Parathyroid adenoma (tissue), 2 donors: ENCODE measurements at regions not wholly inside any gene's neighbourhood (a gene's known extent, or its start where the extent isn't known, plus 50 kb on each side); places are given as distances from the start of the nearest gene placed in this dataset.

ENCODE experiments used
- H2AFZ ChIP-seq: fragments of 300-600 bp; sonication (generic); one replicate; pipeline ENCODE4 v1.7.0; 2017; ENCODE audit warnings: antibody characterized with exemption, mild to moderate bottlenecking
- H3K27ac ChIP-seq: fragments of 300-600 bp; sonication (generic); one replicate; pipeline ENCODE4 v1.7.0; 2017
- H3K27me3 ChIP-seq: fragments of 300-600 bp; sonication (generic); one replicate; pipeline ENCODE4 v1.7.0; 2017; ENCODE audit warnings: low read length; ENCODE audit not compliant: control insufficient read depth, insufficient read depth
- H3K36me3 ChIP-seq: fragments of 300-600 bp; sonication (generic); one replicate; pipeline ENCODE4 v1.7.0; 2017; ENCODE audit warnings: low read length; ENCODE audit not compliant: control insufficient read depth, insufficient read depth
- H3K4me1 ChIP-seq: fragments of 300-600 bp; sonication (generic); one replicate; pipeline ENCODE4 v1.7.0; 2017; ENCODE audit warnings: control low read depth
- H3K4me2 ChIP-seq: fragments of 300-600 bp; sonication (generic); one replicate; pipeline ENCODE4 v1.7.0; 2017; ENCODE audit warnings: low read length
- H3K4me3 ChIP-seq: fragments of 300-600 bp; sonication (generic); one replicate; pipeline ENCODE4 v1.7.0; 2017; ENCODE audit warnings: low read depth, low read length
- H3K79me2 ChIP-seq: fragments of 300-600 bp; sonication (generic); one replicate; pipeline ENCODE4 v1.7.0; 2017; ENCODE audit warnings: control low read depth
- H3K9ac ChIP-seq: fragments of 300-600 bp; sonication (generic); one replicate; pipeline ENCODE4 v1.7.0; 2017; ENCODE audit warnings: mild to moderate bottlenecking
- H3K9me3 ChIP-seq: fragments of 300-600 bp; sonication (generic); one replicate; pipeline ENCODE4 v1.7.0; 2017; ENCODE audit warnings: low read length; ENCODE audit not compliant: control insufficient read depth
- TF ChIP-seq, protein P1 (sequence below): fragments of 300-600 bp; sonication (generic); IDR thresholded peaks from one replicate; pipeline ENCODE4 v1.7.0; 2017; ENCODE audit warnings: antibody characterized with exemption, mild to moderate bottlenecking
- donor health status: primary hyperparathyroidism.

GRCh38 chr20:11807054-11808048 lies 110.3 kb upstream of the BTBD3 start:
- no peaks in the 10 kb centered on the region for H3K9me3 ChIP-seq
- TF ChIP-seq, protein P1, sequence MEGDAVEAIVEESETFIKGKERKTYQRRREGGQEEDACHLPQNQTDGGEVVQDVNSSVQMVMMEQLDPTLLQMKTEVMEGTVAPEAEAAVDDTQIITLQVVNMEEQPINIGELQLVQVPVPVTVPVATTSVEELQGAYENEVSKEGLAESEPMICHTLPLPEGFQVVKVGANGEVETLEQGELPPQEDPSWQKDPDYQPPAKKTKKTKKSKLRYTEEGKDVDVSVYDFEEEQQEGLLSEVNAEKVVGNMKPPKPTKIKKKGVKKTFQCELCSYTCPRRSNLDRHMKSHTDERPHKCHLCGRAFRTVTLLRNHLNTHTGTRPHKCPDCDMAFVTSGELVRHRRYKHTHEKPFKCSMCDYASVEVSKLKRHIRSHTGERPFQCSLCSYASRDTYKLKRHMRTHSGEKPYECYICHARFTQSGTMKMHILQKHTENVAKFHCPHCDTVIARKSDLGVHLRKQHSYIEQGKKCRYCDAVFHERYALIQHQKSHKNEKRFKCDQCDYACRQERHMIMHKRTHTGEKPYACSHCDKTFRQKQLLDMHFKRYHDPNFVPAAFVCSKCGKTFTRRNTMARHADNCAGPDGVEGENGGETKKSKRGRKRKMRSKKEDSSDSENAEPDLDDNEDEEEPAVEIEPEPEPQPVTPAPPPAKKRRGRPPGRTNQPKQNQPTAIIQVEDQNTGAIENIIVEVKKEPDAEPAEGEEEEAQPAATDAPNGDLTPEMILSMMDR = no peak
- H3K4me2 ChIP-seq = no peak overlapping the region
- H3K27ac ChIP-seq = no peak overlapping the region
- no peak overlapping the region for H3K9ac ChIP-seq
- peaks cover 7% of the 10 kb centered on the region for H3K4me1 ChIP-seq
- peak overlapping the region; percentile 16 for H2AFZ ChIP-seq
- no peaks in the 10 kb centered on the region for H3K36me3 ChIP-seq
- no peaks in the 10 kb centered on the region for H3K27me3 ChIP-seq
- H3K79me2 ChIP-seq = no peaks in the 10 kb centered on the region
- no peak overlapping the region for H3K4me3 ChIP-seq

DNA sequence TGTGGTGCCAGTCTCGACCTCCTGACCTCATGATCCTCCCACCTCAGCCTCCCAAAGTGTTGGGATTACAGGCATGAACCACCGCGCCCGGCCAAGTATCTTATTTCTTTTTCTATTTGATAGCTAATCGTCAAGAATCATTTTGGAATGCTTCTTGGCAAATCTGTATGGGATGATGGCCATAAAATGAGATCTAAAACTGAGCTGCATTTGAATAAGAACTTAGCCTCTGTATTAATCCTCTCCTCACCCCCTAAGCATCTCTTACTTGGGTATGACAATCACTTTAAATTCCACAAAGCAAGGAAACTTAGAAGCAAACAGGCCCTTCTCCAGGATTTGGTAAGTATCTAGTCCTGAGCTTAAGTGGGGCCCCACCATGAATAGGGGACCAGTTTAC lies 108.9 kb upstream of the BTBD3 start:
- no peak overlapping the region for H3K4me3 ChIP-seq
- H3K4me2 ChIP-seq = no peak overlapping the region
- no peaks in the 10 kb centered on the region for H3K79me2 ChIP-seq
- no peak overlapping the region for H3K9ac ChIP-seq
- H3K36me3 ChIP-seq = no peaks in the 10 kb centered on the region
- TF ChIP-seq, protein P1 = no peak
- H3K9me3 ChIP-seq = no peaks in the 10 kb centered on the region
- peaks cover 7% of the 10 kb centered on the region for H3K4me1 ChIP-seq
- H3K27ac ChIP-seq = no peak overlapping the region
- H2AFZ ChIP-seq = no peak overlapping the region
- no peaks in the 10 kb centered on the region for H3K27me3 ChIP-seq

- Histone ChIP-seq H2AFZ (no peak overlapping the region), H3K4me1 (peaks cover 7% of the 10 kb centered on the region), H3K36me3 (no peaks in the 10 kb centered on the region), H3K4me3 (no peak overlapping the region), H3K79me2 (no peaks in the 10 kb centered on the region), H3K9me3 (no peaks in the 10 kb centered on the region), H3K4me2 (no peak overlapping the region), H3K27ac (no peak overlapping the region), H3K9ac (no peak overlapping the region), H3K27me3 (no peaks in the 10 kb centered on the region)
- TF ChIP-seq, protein P1 = no peak
Measured at GRCh38 chr20:11810311-11811083, 107.2 kb upstream of the BTBD3 start.

GRCh38 chr20:11813106-11813890 lies 104.4 kb upstream of the BTBD3 start:
- no peaks in the 10 kb centered on the region for H3K79me2 ChIP-seq
- H3K27me3 ChIP-seq = no peaks in the 10 kb centered on the region
- H2AFZ ChIP-seq = no peak overlapping the region
- no peak overlapping the region for H3K4me2 ChIP-seq
- no peak overlapping the region for H3K27ac ChIP-seq
- no peak overlapping the region for H3K9ac ChIP-seq
- TF ChIP-seq, protein P1 = no peak
- H3K9me3 ChIP-seq = no peaks in the 10 kb centered on the region
- no peaks in the 10 kb centered on the region for H3K4me1 ChIP-seq
- no peaks in the 10 kb centered on the region for H3K36me3 ChIP-seq
- no peak overlapping the region for H3K4me3 ChIP-seq
